ENCODE measurements at regions not wholly inside any gene's neighbourhood (a gene's known extent, or its start where the extent isn't known, plus 50 kb on each side); places are given as distances from the start of the nearest gene placed in this dataset.

GRCh38 chr6:14743144-14743473 is 502.8 kb upstream of the JARID2 start:
- TF ChIP-seq CTCF (IDR thresholded peaks at IDR 0.05) (no peak), POLR2A (IDR thresholded peaks at IDR 0.05) (no peak)

Data from body of pancreas (tissue), 4 donors.